Activated CD8-positive, alpha-beta memory T cell treated with anti-CD3 and anti-CD28 coated beads for 36 hours (primary cell): ENCODE measurements at regions not wholly inside any gene's neighbourhood (a gene's known extent, or its start where the extent isn't known, plus 50 kb on each side); places are given as distances from the start of the nearest gene placed in this dataset.

Experiments used
- CTCF ChIA-PET: fragments of 350-600 bp; sonication (Branson Sonifier 250); formaldehyde crosslinking; loops from one replicate; lab custom pipeline; 2021; ENCODE audit warnings: antibody characterized with exemption; lab: Charles Lee
- POLR2A ChIA-PET: fragments of 350-600 bp; sonication (Branson Sonifier 250); formaldehyde crosslinking; loops from one replicate; lab custom pipeline; 2021; ENCODE audit warnings: antibody characterized with exemption; lab: Charles Lee

GRCh38 chr3:186487819-186488218, 56.4 kb downstream of the CRYGS start:
- ChIA-PET POLR2A (no interaction called here), CTCF (no interaction called here)

DNA sequence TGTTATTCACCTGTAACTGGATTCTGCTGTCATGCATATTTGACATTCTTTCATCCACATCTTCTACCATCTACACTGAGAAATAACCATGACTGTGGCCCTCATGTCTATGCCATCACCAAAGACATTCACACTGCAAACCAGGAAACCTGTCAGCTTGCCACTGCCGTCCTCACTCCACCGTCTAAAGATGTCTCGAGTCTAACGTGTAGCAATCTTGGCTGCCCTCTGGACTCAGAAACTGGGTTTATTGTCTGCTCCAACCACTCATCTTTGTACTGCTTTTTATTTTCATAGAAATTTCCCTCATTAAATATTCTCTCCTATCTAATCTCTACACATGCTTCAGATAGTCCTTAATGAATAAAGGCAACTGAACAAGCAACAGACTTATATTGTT, 57.1 kb downstream of the CRYGS start:
- ChIA-PET CTCF (no interaction called here), POLR2A (no interaction called here)

DNA sequence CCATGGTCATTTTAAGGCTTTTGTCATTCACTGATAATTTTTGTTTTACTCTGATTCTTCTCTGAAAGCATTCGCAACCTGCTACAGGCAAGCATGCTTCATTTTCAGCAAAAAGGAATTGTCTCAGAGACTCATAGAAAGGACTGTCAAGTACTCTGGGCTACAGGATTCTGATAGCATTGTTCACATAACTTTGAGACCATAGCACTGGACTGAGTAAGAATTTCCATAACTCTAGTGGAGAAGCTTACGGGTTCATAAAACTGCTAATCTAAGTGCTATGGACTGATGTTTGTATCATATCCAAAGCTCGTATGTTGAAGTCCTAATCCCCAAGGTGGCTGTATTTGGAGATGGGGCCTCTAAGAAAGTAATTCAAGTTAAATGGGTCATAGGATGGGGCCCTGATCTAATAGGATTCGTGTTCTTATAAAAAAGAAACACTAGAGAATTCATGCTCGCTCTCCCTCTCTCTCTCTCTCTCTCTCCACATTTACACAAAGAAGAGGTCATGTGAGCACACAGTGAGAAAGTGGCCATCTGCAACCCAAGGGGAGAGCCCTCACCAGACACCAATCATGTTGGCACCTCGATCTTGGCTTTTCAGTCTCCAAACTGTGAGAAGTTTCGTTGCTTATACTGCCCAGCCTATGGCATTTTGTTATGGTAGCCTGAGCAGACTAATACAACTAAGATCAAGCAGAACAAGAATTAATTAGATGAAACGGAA, 60.4 kb downstream of the CRYGS start:
- CTCF ChIA-PET = no interaction called here

GRCh38 chr3:186481526-186481925, 62.7 kb downstream of the CRYGS start:
- CTCF ChIA-PET = no interaction called here
- POLR2A ChIA-PET = no interaction called here

More for the DNA sequence above, 60.4 kb downstream of the CRYGS start:
- POLR2A ChIA-PET = no interaction called here

- ChIA-PET POLR2A (no interaction called here), CTCF (no interaction called here)
These were observed 66.3 kb downstream of the CRYGS start for GRCh38 chr3:186477876-186478275.

GRCh38 chr3:186477033-186477432, 67.1 kb downstream of the CRYGS start:
- ChIA-PET CTCF (no interaction called here), POLR2A (no interaction called here)

DNA sequence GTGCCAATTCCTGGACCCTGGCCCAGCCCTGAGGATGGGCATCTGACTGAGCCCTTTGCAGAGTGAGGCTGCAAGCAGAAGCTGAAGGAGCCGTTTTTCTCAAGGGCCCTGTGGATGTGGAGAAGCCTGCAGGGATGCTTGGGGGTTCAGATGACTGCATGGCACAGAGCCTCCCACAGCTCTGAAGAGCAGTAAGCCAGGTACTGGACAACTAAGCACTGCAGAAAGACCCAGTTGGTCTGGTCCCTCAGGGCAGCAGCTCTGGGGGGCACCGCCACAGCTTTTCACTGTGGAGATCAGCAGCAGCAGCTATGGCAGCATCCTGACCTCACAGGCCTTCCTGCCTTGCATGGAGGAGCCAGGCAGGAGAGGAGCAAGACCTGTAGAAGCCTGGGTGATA, 67.6 kb downstream of the CRYGS start:
- POLR2A ChIA-PET = no interaction called here

GRCh38 chr3:186476044-186476468, 68.1 kb downstream of the CRYGS start:
- ChIA-PET CTCF (no interaction called here), POLR2A (no interaction called here)

More for the DNA sequence above, 67.6 kb downstream of the CRYGS start:
- CTCF ChIA-PET = no interaction called here

DNA sequence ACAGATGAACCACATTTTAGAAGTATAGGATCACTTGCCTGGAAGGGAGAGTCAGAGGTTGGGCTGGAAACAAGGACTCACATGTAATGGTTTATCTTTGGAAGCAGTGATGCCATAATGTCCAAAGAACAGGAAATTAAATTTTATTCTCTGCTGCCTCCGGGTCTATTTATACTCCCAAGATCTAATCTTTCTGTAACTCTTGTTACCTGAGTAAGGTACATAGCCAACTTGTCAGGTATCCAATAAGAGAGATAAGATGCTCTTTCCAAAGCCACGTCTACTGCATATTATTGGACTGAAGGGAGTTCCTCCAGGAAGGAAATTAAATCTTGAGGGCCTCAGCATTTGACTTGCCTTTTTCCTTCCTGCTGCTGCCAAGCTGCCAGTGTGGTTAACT, 71.0 kb downstream of the CRYGS start:
- ChIA-PET CTCF (no interaction called here), POLR2A (no interaction called here)

DNA sequence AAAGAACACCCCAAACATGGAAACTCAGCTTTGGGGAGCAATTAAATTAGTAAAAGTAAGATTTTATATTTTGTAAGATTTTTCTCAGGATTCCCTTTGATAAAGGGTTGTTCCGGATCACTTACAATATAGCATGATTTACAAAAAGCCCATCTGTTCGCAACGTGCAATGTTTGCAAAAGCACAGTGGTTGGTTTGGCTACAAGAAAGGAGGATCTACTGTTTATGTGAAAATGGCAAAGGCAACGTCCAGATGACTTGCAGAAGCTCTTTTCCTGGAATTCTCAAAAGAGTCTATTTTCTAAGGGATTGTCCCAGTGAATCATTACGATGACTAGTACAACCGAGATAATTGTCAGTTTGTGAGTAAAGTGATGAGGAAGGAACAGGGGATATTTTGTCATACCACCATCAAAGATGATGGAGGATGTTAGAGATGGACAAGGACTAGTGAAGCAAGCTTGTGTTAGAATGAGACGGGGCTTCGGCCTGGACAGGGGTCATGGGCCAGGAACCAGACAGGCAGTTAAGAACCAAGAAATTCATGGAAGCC, 71.6 kb downstream of the CRYGS start:
- ChIA-PET CTCF (no interaction called here), POLR2A (no interaction called here)

DNA sequence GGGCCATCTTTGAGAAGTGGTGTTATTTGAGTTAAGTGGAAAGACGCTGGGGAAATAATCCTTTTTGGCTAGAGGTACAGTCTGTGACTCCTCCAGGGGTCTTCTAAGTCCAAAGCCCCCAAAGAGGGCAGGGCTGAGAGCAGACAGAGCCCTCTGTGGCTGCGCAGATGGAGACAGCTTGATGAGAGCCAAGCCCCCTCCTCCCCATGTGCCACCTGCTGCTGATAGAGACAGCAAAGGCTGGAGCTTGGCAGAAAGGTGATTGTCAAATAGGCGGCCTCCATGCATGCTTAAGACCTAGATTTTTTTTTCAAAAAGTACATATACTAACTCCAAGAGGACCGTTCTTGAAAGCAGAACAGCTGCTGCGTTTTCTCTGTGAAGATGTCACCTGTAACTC, 72.4 kb downstream of the CRYGS start:
- ChIA-PET POLR2A (no interaction called here), CTCF (no interaction called here)

- ChIA-PET CTCF (no interaction called here), POLR2A (no interaction called here)
These were observed 74.7 kb downstream of the CRYGS start for GRCh38 chr3:186469525-186469924.

- CTCF ChIA-PET = no interaction called here
These were observed 76.2 kb downstream of the CRYGS start for GRCh38 chr3:186467969-186468368.

GRCh38 chr3:186466391-186466974, 77.7 kb downstream of the CRYGS start:
- POLR2A ChIA-PET = no interaction called here

More at GRCh38 chr3:186467969-186468368, 76.2 kb downstream of the CRYGS start:
- POLR2A ChIA-PET = no interaction called here

DNA sequence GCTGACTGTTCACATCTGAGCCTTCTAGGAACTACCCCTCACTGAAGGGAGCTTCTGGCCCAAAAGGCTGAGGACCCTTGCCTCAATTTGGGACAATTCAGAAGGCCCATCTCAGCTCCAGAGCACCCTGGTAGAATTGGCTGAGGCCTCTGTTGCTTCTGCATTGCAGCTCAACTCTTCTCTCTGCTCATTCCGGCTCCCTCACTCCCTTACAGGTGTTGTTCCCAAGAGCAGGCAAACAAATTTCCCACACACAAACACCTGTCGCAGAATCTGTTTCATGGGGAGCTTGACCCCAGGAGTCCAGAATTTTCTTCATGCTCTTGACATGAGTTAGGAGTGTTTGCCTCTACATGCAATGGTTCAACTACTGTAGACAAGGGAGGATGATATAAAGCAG, 78.7 kb downstream of the CRYGS start:
- ChIA-PET CTCF (no interaction called here), POLR2A (no interaction called here)

More at GRCh38 chr3:186466391-186466974, 77.7 kb downstream of the CRYGS start:
- CTCF ChIA-PET = no interaction called here

GRCh38 chr3:186464424-186465093, 79.6 kb downstream of the CRYGS start:
- ChIA-PET POLR2A (no interaction called here), CTCF (no interaction called here)

DNA sequence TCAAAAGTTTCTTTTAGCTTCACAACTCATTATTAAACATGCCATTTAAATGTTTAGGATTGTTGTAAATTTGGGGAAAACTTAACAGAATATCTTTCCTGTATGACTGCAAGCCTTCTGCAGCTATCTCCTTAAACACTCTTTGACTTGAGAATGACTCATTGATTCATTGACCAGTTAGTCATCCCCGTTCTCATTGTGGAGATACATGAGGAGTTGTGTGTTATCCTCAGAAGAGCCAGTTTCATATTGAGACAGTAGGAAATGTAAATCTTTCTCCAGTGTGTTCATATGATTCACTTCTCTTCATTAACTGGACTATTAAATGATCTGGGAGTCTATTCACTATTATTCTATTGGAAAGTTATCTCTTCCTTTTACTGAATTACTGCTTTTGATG, 83.0 kb downstream of the CRYGS start:
- POLR2A ChIA-PET = no interaction called here
- CTCF ChIA-PET = no interaction called here

- POLR2A ChIA-PET = no interaction called here
- CTCF ChIA-PET = interaction anchor here (0.6 kb wide), 1 partner anchor 112 kb away, joined by 4 read pairs; no protein-coding TSS in a partner anchor
These were observed 85.1 kb downstream of the CRYGS start for GRCh38 chr3:186459108-186459467.

DNA sequence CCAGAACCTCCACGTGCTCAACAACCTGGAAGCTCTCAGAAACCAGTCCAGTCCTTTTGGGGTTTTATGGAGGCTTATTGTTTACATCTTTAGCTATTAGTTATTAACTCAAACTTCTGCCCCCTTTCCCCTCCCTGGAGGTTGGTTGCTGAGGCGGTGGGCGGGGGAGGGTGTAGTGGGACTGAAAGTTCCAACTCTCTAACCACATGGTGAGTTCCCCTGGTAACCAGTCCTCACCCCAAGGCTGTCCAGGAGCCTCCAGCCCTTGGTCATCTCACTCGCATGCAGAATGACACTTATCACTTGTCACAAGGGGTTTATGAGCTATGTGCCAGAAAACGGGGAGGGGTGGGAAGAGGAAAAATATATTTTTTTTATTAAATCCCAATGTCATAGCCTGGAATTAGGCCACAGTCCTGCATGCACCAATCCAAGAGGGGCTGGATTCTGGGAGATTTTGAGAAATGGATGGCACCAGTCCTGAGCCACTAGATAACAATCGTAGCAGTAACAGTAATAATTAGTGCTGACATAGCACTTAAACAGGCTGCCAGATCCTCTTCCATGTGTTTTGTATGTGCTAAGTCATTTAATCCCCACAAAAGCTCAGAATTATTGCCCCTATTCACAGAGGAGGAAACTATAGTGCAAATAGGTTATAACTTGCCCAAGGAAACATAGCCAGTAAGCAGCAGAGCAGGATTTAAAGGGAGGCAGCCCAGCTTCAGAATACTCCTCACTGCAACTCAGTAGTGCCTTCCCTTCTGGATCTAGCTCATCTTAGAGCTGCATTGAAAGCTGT, 85.7 kb downstream of the CRYGS start:
- POLR2A ChIA-PET = interaction anchor here (0.6 kb wide), 1 partner anchor 60 kb away, joined by 6 read pairs; no protein-coding TSS in a partner anchor
- CTCF ChIA-PET = no interaction called here

DNA sequence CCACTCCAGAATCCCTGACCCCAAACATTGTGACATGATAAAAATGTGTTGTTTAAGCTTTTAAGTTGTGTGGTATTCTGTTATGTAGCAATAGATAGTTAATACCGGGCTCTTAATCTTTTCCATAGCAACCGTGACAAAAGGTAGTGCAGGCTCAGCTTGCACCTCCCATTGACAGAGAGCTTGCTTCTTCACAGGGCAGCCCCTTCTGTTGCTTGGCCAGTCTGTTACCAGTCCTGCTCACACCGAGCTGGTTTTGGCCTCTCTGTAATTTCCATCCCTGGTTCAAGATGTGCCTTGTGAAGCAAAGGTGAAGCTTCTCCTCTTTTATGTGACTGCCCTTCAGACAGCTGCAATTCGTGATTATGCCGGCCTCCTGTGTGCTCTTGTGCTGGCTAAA, 86.9 kb downstream of the CRYGS start:
- POLR2A ChIA-PET = no interaction called here
- CTCF ChIA-PET = no interaction called here
